RWPE2 (cell line): ENCODE measurements at regions not wholly inside any gene's neighbourhood (a gene's known extent, or its start where the extent isn't known, plus 50 kb on each side); places are given as distances from the start of the nearest gene placed in this dataset.
A peak's percentile ranks its signal among the peaks of the same experiment; 100 is the strongest.

ENCODE experiments used
- ATAC-seq: fragments of 200-7000 bp; cut with Tn5 transposase; 3 replicates; pipeline ENCODE4 v1.9.1; 2021; ENCODE audit warnings: low read depth
- DNase-seq: peaks from one replicate; pipeline ENCODE4 v3.0.0-alpha.2; 2020; ENCODE audit warnings: low spot score
- H3K27ac ChIP-seq: fragments of 450-650 bp; 2 replicates; pipeline ENCODE4 v1.5.1; 2017; ENCODE audit warnings: mild to moderate bottlenecking; ENCODE audit not compliant: poor library complexity, severe bottlenecking
- H3K27me3 ChIP-seq: fragments of 250-450 bp; sonication (Bioruptor Pico); 2 replicates; pipeline ENCODE4 v1.5.1; 2021; ENCODE audit warnings: mild to moderate bottlenecking, moderate library complexity; ENCODE audit not compliant: insufficient read depth, poor library complexity, severe bottlenecking
- H3K36me3 ChIP-seq: fragments of 250-450 bp; sonication (Bioruptor Pico); 2 replicates; pipeline ENCODE4 v1.5.1; 2020; ENCODE audit warnings: low read depth, mild to moderate bottlenecking, moderate library complexity
- H3K4me1 ChIP-seq: fragments of 250-450 bp; sonication (Bioruptor Pico); 2 replicates; pipeline ENCODE4 v1.5.1; 2021; ENCODE audit warnings: mild to moderate bottlenecking, moderate library complexity; ENCODE audit not compliant: insufficient read depth, poor library complexity, severe bottlenecking
- H3K4me3 ChIP-seq: fragments of 250-450 bp; sonication (Bioruptor Pico); 2 replicates; pipeline ENCODE4 v1.5.1; 2021; ENCODE audit warnings: mild to moderate bottlenecking, moderate library complexity; ENCODE audit not compliant: severe bottlenecking
- H3K9me3 ChIP-seq: fragments of 250-450 bp; sonication (Bioruptor Pico); 2 replicates; pipeline ENCODE4 v1.5.1; 2021; ENCODE audit warnings: mild to moderate bottlenecking, moderate library complexity; ENCODE audit not compliant: severe bottlenecking
- TF ChIP-seq, protein P1 (sequence below): fragments of 450-650 bp; IDR thresholded peaks from one replicate; pipeline ENCODE4 v1.5.1; 2017; ENCODE audit warnings: mild to moderate bottlenecking, moderate library complexity; ENCODE audit not compliant: poor library complexity, severe bottlenecking

DNA sequence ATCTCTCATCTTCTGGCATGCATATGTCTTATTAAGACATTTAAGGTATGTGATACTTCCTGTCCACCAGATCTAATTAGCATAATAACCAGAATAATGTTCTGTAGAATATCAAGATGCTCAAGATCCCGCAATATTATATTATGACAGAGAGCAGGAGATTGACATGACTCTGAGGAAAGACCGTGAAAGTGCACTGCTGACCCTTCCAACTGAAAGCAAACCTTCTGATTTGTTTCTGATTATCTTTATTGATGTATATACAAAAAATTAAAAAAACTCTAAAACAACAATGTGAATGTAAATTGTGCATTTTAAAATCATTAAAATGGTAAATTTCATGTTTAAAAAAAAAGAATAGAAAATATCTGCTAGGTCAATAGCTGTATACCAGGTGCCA lies 184.4 kb upstream of the TMEM45B start:
- Histone ChIP-seq H3K4me3 (no peak overlapping the region), H3K36me3 (no peaks in the 10 kb centered on the region), H3K27ac (no peak overlapping the region), H3K27me3 (no peaks in the 10 kb centered on the region), H3K9me3 (no peaks in the 10 kb centered on the region), H3K4me1 (peaks cover 7% of the 10 kb centered on the region)
- DNase-seq, result no peak
- TF ChIP-seq, protein P1, sequence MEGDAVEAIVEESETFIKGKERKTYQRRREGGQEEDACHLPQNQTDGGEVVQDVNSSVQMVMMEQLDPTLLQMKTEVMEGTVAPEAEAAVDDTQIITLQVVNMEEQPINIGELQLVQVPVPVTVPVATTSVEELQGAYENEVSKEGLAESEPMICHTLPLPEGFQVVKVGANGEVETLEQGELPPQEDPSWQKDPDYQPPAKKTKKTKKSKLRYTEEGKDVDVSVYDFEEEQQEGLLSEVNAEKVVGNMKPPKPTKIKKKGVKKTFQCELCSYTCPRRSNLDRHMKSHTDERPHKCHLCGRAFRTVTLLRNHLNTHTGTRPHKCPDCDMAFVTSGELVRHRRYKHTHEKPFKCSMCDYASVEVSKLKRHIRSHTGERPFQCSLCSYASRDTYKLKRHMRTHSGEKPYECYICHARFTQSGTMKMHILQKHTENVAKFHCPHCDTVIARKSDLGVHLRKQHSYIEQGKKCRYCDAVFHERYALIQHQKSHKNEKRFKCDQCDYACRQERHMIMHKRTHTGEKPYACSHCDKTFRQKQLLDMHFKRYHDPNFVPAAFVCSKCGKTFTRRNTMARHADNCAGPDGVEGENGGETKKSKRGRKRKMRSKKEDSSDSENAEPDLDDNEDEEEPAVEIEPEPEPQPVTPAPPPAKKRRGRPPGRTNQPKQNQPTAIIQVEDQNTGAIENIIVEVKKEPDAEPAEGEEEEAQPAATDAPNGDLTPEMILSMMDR, result no peak
- no peak for ATAC-seq

DNA sequence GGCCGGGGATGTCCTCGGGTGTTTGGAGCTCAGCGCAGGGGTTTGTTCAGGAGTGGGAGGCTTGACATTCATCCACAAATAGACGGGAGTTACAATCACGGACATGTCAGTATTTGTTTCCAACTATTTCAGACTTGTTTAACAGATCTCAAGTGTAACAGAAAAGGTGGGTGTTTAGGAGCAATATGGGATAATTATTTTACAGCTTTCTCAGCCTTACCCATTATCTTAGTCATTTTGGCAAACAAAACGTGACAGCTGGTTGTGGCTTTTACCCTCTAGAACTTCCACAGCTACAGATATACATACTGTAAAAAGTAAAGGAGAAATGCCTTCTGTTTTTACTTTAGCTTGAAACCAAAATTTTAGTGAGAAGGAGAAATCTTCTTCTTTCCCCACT lies 178.7 kb upstream of the TMEM45B start:
- Histone ChIP-seq H3K4me1 (peaks cover 55% of the 10 kb centered on the region), H3K9me3 (no peaks in the 10 kb centered on the region), H3K27me3 (no peaks in the 10 kb centered on the region), H3K27ac (peak overlapping the region; percentile 97), H3K36me3 (no peaks in the 10 kb centered on the region; the same call in 1 of the 2 replicates), H3K4me3 (no peak overlapping the region)
- TF ChIP-seq, protein P1, result no peak
- ATAC-seq, result no peak
- DNase-seq, result no peak

DNA sequence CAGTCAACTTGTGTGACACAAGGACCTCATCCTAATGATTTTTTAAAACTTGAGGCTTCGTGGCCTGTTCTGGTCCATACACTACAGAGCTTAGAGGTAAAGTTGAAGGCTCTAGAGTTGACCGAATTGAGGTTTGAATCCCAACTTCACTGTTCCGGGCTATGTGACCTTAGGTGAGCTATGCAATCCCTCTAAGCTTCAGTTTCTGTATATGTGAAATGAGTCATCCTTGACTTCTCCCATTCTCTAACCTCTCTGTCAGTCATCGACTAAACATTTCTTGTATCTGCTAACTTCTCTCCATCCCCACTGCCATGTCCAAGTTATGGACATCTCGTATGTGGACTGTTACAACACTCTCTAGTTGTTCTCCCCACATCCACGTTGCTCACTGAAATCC lies 178.2 kb upstream of the TMEM45B start:
- Histone ChIP-seq H3K36me3 (no peaks in the 10 kb centered on the region; the same call in 1 of the 2 replicates), H3K27ac (peak overlapping the region; percentile 97), H3K4me1 (peaks cover 61% of the 10 kb centered on the region), H3K27me3 (no peaks in the 10 kb centered on the region), H3K4me3 (no peak overlapping the region), H3K9me3 (no peaks in the 10 kb centered on the region)
- ATAC-seq (peak; percentile 63), DNase-seq (no peak)
- TF ChIP-seq, protein P1, result no peak

DNA sequence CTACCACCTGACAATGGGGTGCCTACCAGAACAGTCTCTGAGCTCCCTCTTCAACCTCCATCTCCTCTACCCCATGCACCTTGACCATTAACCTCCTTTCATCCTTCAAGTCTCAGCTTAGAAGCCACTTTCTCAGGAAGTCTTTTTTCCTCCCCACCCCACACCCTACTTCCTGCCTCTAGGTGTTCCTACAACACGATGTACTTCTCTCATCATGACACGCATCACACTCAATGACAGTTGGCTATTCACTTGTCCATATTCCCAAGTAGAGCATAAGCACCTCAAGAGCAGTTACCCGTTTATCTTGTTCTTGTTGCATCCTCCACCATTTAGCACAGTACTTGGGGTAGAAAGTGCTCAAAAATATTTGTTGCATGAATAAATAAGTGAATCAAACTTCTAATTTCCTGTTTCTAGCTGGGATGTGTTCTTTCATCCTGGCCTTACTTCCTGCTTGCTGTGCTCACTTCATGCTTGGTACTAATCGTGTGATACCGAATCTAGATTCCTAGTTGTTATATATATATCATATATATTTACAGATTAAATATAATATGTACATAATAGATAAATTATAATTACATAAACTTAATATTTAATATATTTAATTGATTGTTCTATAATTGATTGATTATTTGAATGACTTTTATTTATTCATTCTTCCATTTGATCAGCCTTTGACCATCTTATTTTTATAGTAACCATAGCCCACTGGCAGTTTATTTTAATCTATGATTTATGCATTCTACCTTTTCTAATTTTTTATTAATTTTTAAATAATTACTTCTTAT lies 177.5 kb upstream of the TMEM45B start:
- ATAC-seq, result no peak

More for the DNA sequence above, 177.5 kb upstream of the TMEM45B start:
- peaks cover 68% of the 10 kb centered on the region for H3K4me1 ChIP-seq
- TF ChIP-seq, protein P1, result no peak
- no peaks in the 10 kb centered on the region for H3K27me3 ChIP-seq
- H3K27ac ChIP-seq, result peak overlapping the region; percentile 97
- H3K9me3 ChIP-seq, result no peaks in the 10 kb centered on the region
- H3K4me3 ChIP-seq, result no peak overlapping the region
- H3K36me3 ChIP-seq, result no peaks in the 10 kb centered on the region; the same call in 1 of the 2 replicates
- no peak for DNase-seq
